ENCODE measurements at regions not wholly inside any gene's neighbourhood (a gene's known extent, or its start where the extent isn't known, plus 50 kb on each side); places are given as distances from the start of the nearest gene placed in this dataset.

DNA sequence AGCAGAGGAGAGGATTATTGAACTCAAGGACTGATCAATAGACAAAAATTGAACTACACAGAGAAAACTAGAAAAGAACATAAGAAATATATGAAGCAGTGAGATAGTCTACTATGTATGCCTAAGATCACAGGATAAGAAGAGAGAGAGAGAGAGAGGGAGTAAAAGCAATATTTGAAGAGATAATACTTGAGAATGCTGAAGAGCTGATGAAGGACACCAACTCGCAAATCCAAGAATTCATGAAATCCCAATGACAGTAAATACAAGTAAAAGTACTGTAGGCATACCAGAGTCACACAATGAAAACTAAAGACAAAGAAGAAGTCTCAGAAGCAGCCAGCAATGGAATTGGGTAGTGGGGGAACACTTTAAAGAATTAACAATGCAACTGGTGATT is 260.1 kb upstream of the SPAG17 start:
- FAIRE-seq: no peak
- no peak for TF ChIP-seq POLR2A (IDR thresholded peaks at IDR 0.05; ENCODE audit: low read depth, low read length)
- TF ChIP-seq PAX5 (IDR thresholded peaks at IDR 0.05; ENCODE audit: insufficient read depth, low read length, severe bottlenecking): no peak

DNA sequence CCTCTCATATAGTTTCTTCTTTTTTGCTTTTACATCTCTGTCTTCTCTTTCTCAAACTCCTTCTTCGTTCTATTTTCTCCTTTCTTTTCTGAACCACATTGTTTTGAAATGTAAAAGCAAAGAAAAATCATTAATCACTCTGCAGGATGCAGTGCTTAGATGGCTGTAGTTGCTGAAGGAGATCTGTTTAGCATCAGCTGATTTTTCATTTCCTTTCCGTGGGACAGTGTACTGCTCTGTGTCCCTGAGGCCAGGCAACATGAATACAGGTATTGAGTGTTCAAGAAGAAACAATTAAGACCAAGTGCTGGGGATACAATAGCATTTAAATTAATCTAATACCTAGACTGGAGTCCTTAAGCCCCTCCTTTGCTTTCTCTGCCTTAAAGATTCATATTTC is 257.2 kb upstream of the SPAG17 start:
- FAIRE-seq (no peak), DNase-seq (ENCODE audit: insufficient read length, low spot score) (no peak)
- TF ChIP-seq TAF1 (IDR thresholded peaks at IDR 0.05; ENCODE audit: low read depth, low read length) (no peak), POLR2A (IDR thresholded peaks at IDR 0.05; ENCODE audit: low read depth, low read length) (no peak), PAX5 (IDR thresholded peaks at IDR 0.05; ENCODE audit: insufficient read depth, low read length, severe bottlenecking) (no peak), POU2F2 (IDR thresholded peaks at IDR 0.05; ENCODE audit: low read depth, low read length) (no peak), POLR2AphosphoS5 (IDR thresholded peaks at IDR 0.05; ENCODE audit: low read depth, low read length) (no peak), SPI1 (IDR thresholded peaks at IDR 0.05; ENCODE audit: low read depth, low read length) (no peak)

More for the DNA sequence above, 260.1 kb upstream of the SPAG17 start:
- no peak for DNase-seq (ENCODE audit: insufficient read length, low spot score)

GRCh38 chr1:118437664-118438063 is 252.6 kb upstream of the SPAG17 start:
- TF ChIP-seq PAX5 (IDR thresholded peaks at IDR 0.05; ENCODE audit: insufficient read depth, low read length, severe bottlenecking): no peak
- TF ChIP-seq POLR2A (IDR thresholded peaks at IDR 0.05; ENCODE audit: low read depth, low read length): no peak
- TF ChIP-seq POLR2AphosphoS5 (IDR thresholded peaks at IDR 0.05; ENCODE audit: low read depth, low read length): no peak
- no peak for TF ChIP-seq TAF1 (IDR thresholded peaks at IDR 0.05; ENCODE audit: low read depth, low read length)
- TF ChIP-seq SPI1 (IDR thresholded peaks at IDR 0.05; ENCODE audit: low read depth, low read length): no peak
- no peak for TF ChIP-seq POU2F2 (IDR thresholded peaks at IDR 0.05; ENCODE audit: low read depth, low read length)
- FAIRE-seq (no peak), DNase-seq (ENCODE audit: insufficient read length, low spot score) (no peak)

DNA sequence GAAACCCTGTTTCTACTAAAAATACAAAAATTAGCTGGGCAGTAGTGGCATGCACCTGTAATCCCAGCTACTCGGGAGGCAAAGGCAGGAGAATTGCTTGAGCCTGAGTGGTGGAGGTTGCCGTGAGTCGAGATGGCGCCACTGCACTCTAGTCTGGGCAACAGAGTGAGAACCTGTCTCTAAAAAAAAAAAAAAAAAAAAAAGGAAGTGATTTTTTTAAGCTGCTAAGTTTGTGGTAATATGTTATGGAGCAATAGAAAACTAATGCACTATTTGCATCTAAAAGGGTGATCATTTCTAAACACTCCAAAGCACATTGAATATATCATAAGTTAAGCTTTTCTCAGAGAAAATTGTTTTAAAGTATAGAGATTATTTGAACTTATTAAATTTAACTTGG is 244.8 kb upstream of the SPAG17 start:
- no peak for FAIRE-seq
- DNase-seq (ENCODE audit: insufficient read length, low spot score): no peak
- no peak for TF ChIP-seq PAX5 (IDR thresholded peaks at IDR 0.05; ENCODE audit: insufficient read depth, low read length, severe bottlenecking)
- no peak for TF ChIP-seq POLR2A (IDR thresholded peaks at IDR 0.05; ENCODE audit: low read depth, low read length)
- no peak for TF ChIP-seq POU2F2 (IDR thresholded peaks at IDR 0.05; ENCODE audit: low read depth, low read length)
- no peak for TF ChIP-seq TAF1 (IDR thresholded peaks at IDR 0.05; ENCODE audit: low read depth, low read length)
- TF ChIP-seq POLR2AphosphoS5 (IDR thresholded peaks at IDR 0.05; ENCODE audit: low read depth, low read length): no peak
- no peak for TF ChIP-seq SPI1 (IDR thresholded peaks at IDR 0.05; ENCODE audit: low read depth, low read length)

DNA sequence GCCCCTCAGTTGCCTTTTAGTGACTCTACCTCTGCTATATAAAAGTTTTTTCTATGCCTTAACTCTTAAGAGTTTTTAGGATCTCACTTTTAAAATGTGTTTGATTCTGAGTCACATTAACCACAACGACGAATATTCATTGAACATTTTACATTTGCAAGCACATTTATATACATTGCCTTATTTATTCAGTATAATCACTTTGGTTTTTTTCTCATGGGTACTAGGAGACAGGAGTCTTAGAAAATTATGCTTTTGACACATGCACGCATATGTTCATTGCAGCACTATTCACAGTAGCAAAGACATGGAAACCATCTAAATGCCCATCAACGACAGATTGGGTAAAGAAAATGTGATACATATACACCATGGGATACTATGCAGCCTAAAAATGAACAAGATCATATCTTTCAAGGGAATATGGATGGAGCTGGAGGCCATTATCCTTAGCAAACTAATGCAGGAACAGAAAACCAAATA is 236.9 kb upstream of the SPAG17 start:
- FAIRE-seq (no peak), DNase-seq (ENCODE audit: insufficient read length, low spot score) (no peak)
- TF ChIP-seq SPI1 (IDR thresholded peaks at IDR 0.05; ENCODE audit: low read depth, low read length) (no peak), TAF1 (IDR thresholded peaks at IDR 0.05; ENCODE audit: low read depth, low read length) (no peak), POLR2A (IDR thresholded peaks at IDR 0.05; ENCODE audit: low read depth, low read length) (no peak), PAX5 (IDR thresholded peaks at IDR 0.05; ENCODE audit: insufficient read depth, low read length, severe bottlenecking) (no peak), POLR2AphosphoS5 (IDR thresholded peaks at IDR 0.05; ENCODE audit: low read depth, low read length) (no peak), POU2F2 (IDR thresholded peaks at IDR 0.05; ENCODE audit: low read depth, low read length) (no peak)

GRCh38 chr1:118404024-118404423 is 219.0 kb upstream of the SPAG17 start:
- no peak for FAIRE-seq
- TF ChIP-seq POLR2A (IDR thresholded peaks at IDR 0.05; ENCODE audit: low read depth, low read length) (no peak), POU2F2 (IDR thresholded peaks at IDR 0.05; ENCODE audit: low read depth, low read length) (no peak), SPI1 (IDR thresholded peaks at IDR 0.05; ENCODE audit: low read depth, low read length) (no peak), PAX5 (IDR thresholded peaks at IDR 0.05; ENCODE audit: insufficient read depth, low read length, severe bottlenecking) (no peak), TAF1 (IDR thresholded peaks at IDR 0.05; ENCODE audit: low read depth, low read length) (no peak), POLR2AphosphoS5 (IDR thresholded peaks at IDR 0.05; ENCODE audit: low read depth, low read length) (no peak)
- DNase-seq (ENCODE audit: insufficient read length, low spot score): no peak

DNA sequence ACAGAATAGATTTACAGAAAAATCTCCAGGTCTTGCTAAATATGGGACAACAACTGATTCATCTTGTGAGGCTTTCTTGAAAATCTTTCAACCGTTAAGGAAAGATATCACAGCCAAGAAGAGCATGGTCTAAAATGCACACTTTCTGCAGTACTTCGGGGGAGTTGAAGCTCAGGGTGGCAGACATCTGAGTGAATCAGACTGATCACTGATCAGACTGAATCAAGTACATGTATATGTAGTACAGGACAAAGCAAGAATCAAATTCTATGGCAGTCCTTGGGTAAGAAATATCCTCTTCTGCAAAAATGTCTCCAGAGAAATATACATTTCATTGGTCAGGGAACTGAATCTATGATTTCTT is 212.4 kb upstream of the SPAG17 start:
- DNase-seq (ENCODE audit: insufficient read length, low spot score) (no peak), FAIRE-seq (no peak)
- TF ChIP-seq POLR2A (IDR thresholded peaks at IDR 0.05; ENCODE audit: low read depth, low read length) (no peak), SPI1 (IDR thresholded peaks at IDR 0.05; ENCODE audit: low read depth, low read length) (no peak), TAF1 (IDR thresholded peaks at IDR 0.05; ENCODE audit: low read depth, low read length) (no peak), POU2F2 (IDR thresholded peaks at IDR 0.05; ENCODE audit: low read depth, low read length) (no peak), POLR2AphosphoS5 (IDR thresholded peaks at IDR 0.05; ENCODE audit: low read depth, low read length) (no peak), PAX5 (IDR thresholded peaks at IDR 0.05; ENCODE audit: insufficient read depth, low read length, severe bottlenecking) (no peak)

- no peak for DNase-seq (ENCODE audit: insufficient read length, low spot score)
- TF ChIP-seq TAF1 (IDR thresholded peaks at IDR 0.05; ENCODE audit: low read depth, low read length): no peak
- no peak for TF ChIP-seq POU2F2 (IDR thresholded peaks at IDR 0.05; ENCODE audit: low read depth, low read length)
- no peak for TF ChIP-seq SPI1 (IDR thresholded peaks at IDR 0.05; ENCODE audit: low read depth, low read length)
- TF ChIP-seq POLR2A (IDR thresholded peaks at IDR 0.05; ENCODE audit: low read depth, low read length): no peak
- TF ChIP-seq POLR2AphosphoS5 (IDR thresholded peaks at IDR 0.05; ENCODE audit: low read depth, low read length): no peak
- TF ChIP-seq PAX5 (IDR thresholded peaks at IDR 0.05; ENCODE audit: insufficient read depth, low read length, severe bottlenecking): no peak
- no peak for FAIRE-seq
Measured at GRCh38 chr1:118396829-118397495, 211.9 kb upstream of the SPAG17 start.

- TF ChIP-seq POU2F2 (IDR thresholded peaks at IDR 0.05; ENCODE audit: low read depth, low read length): no peak
- no peak for TF ChIP-seq POLR2AphosphoS5 (IDR thresholded peaks at IDR 0.05; ENCODE audit: low read depth, low read length)
- TF ChIP-seq POLR2A (IDR thresholded peaks at IDR 0.05; ENCODE audit: low read depth, low read length): no peak
- TF ChIP-seq SPI1 (IDR thresholded peaks at IDR 0.05; ENCODE audit: low read depth, low read length): no peak
- no peak for TF ChIP-seq PAX5 (IDR thresholded peaks at IDR 0.05; ENCODE audit: insufficient read depth, low read length, severe bottlenecking)
- TF ChIP-seq TAF1 (IDR thresholded peaks at IDR 0.05; ENCODE audit: low read depth, low read length): no peak
- FAIRE-seq: no peak
- DNase-seq (ENCODE audit: insufficient read length, low spot score): no peak
Measured at GRCh38 chr1:118396279-118396678, 211.3 kb upstream of the SPAG17 start.

All from GM12891 (cell line).